ENCODE measurements at regions not wholly inside any gene's neighbourhood (a gene's known extent, or its start where the extent isn't known, plus 50 kb on each side); places are given as distances from the start of the nearest gene placed in this dataset.
"Not testable (repeated sequence)": the region's sequence is repeated elsewhere in the genome, so short reads cannot be mapped to it uniquely, and the experiment has no call there.

- no peak for DNase-seq (ENCODE audit: low spot score)
Measured at GRCh38 chr10:124242791-124243190, 149.4 kb upstream of the CHST15 start.

- no peak for DNase-seq (ENCODE audit: low spot score)
Measured at GRCh38 chr10:124242365-124242764, 149.0 kb upstream of the CHST15 start.

GRCh38 chr10:124241510-124241909 lies 148.1 kb upstream of the CHST15 start:
- not testable (repeated sequence) for DNase-seq (ENCODE audit: low spot score)

GRCh38 chr10:124240839-124241291 lies 147.5 kb upstream of the CHST15 start:
- DNase-seq (ENCODE audit: low spot score) = no peak

- DNase-seq (ENCODE audit: low spot score) = no peak
Measured at GRCh38 chr10:124239696-124240095, 146.3 kb upstream of the CHST15 start.

- DNase-seq (ENCODE audit: low spot score) = no peak
Measured at GRCh38 chr10:124239134-124239533, 145.7 kb upstream of the CHST15 start.

- DNase-seq (ENCODE audit: low spot score) = no peak
Measured at GRCh38 chr10:124238367-124238766, 145.0 kb upstream of the CHST15 start.

- DNase-seq (ENCODE audit: low spot score) = no peak
Measured at GRCh38 chr10:124237282-124237961, 144.0 kb upstream of the CHST15 start.

GRCh38 chr10:124236816-124237215 lies 143.4 kb upstream of the CHST15 start:
- DNase-seq (ENCODE audit: low spot score) = no peak

GRCh38 chr10:124236136-124236535 lies 142.7 kb upstream of the CHST15 start:
- DNase-seq (ENCODE audit: low spot score) = no peak

GRCh38 chr10:124235232-124235631 lies 141.8 kb upstream of the CHST15 start:
- DNase-seq (ENCODE audit: low spot score) = no peak

GRCh38 chr10:124233546-124234138 lies 140.2 kb upstream of the CHST15 start:
- no peak for DNase-seq (ENCODE audit: low spot score)

GRCh38 chr10:124232686-124233545 lies 139.5 kb upstream of the CHST15 start:
- no peak for DNase-seq (ENCODE audit: low spot score)

GRCh38 chr10:124231168-124232155 lies 138.1 kb upstream of the CHST15 start:
- no peak for DNase-seq (ENCODE audit: low spot score)

- no peak for DNase-seq (ENCODE audit: low spot score)
Measured at GRCh38 chr10:124230635-124231167, 137.3 kb upstream of the CHST15 start.

GRCh38 chr10:124229989-124230634 lies 136.7 kb upstream of the CHST15 start:
- no peak for DNase-seq (ENCODE audit: low spot score)

- no peak for DNase-seq (ENCODE audit: low spot score)
Measured at GRCh38 chr10:124229201-124229988, 136.0 kb upstream of the CHST15 start.

- no peak for DNase-seq (ENCODE audit: low spot score)
Measured at GRCh38 chr10:124228471-124228870, 135.1 kb upstream of the CHST15 start.

GRCh38 chr10:124227988-124228387 lies 134.6 kb upstream of the CHST15 start:
- DNase-seq (ENCODE audit: low spot score) = no peak
